SK-N-SH treated with all-trans-retinoic acid at 6 μM for 48 hours (cell line): ENCODE measurements at regions not wholly inside any gene's neighbourhood (a gene's known extent, or its start where the extent isn't known, plus 50 kb on each side); places are given as distances from the start of the nearest gene placed in this dataset.

ENCODE experiments used
- CSDC2 ChIP-seq: fragments of 250-450 bp; sonication (Bioruptor Pico); IDR thresholded peaks from 2 replicates; pipeline ENCODE4 v1.5.0; 2020; ENCODE audit warnings: mild to moderate bottlenecking, moderate library complexity
- GLIS3 ChIP-seq: fragments of 250-450 bp; sonication (Bioruptor Pico); IDR thresholded peaks from 2 replicates; pipeline ENCODE4 v1.5.0; 2020; ENCODE audit warnings: mild to moderate bottlenecking, moderate library complexity
- TOX ChIP-seq: fragments of 250-450 bp; sonication (Bioruptor Pico); IDR thresholded peaks from 2 replicates; pipeline ENCODE4 v1.8.0; 2021; ENCODE audit warnings: mild to moderate bottlenecking, moderate library complexity, borderline replicate concordance
- ZFP30 ChIP-seq: fragments of 450-650 bp; formaldehyde crosslinking; IDR thresholded peaks from 2 replicates; pipeline ENCODE4 v1.5.0; 2022; ENCODE audit warnings: mild to moderate bottlenecking, moderate library complexity
- ZNF565 ChIP-seq: fragments of 450-650 bp; formaldehyde crosslinking; conservative IDR thresholded peaks from 2 replicates; pipeline ENCODE4 v1.5.0; 2020; ENCODE audit warnings: low read depth, mild to moderate bottlenecking, moderate library complexity
- TF ChIP-seq, protein P1 (sequence below): fragments of 250-450 bp; sonication (Bioruptor Pico); IDR thresholded peaks from 2 replicates; pipeline ENCODE4 v1.8.0; 2020; ENCODE audit warnings: mild to moderate bottlenecking, moderate library complexity, borderline replicate concordance
- TF ChIP-seq, protein P2 (sequence below): fragments of 250-450 bp; sonication (Bioruptor Pico); IDR thresholded peaks from 2 replicates; pipeline ENCODE4 v1.5.0; 2020; ENCODE audit warnings: mild to moderate bottlenecking, moderate library complexity
- TF ChIP-seq, protein P3 (sequence below): fragments of 250-450 bp; sonication (Bioruptor Pico); IDR thresholded peaks from 2 replicates; pipeline ENCODE4 v1.5.1; 2020; ENCODE audit warnings: low read depth, mild to moderate bottlenecking, moderate library complexity

DNA sequence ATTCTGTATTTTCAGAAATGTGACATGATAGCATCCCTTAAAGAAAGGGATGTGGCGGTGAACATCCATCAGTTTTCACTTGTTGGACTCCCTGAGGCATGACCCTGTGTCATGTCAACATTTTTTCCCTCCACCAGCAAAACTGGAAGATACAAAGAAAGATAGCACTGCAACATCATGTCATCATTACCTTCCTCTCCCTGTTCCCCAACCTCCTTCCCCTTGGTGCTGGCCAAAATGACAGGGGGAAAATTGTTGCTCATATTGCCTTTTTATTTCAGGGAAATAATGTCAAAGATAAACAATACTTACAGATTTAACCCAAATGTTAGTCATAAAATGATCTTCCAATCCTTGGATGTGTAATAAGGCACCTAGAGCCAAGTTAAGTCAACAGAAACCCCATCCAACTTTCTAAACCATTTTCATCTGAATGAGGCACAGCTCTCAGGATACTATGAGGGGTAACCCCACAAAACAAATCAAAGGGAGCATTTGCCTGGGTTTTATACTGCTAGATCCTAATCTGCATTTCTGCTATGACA is 644.3 kb downstream of the ACTL7B start:
- no peak for TF ChIP-seq TOX
- TF ChIP-seq, protein P1, sequence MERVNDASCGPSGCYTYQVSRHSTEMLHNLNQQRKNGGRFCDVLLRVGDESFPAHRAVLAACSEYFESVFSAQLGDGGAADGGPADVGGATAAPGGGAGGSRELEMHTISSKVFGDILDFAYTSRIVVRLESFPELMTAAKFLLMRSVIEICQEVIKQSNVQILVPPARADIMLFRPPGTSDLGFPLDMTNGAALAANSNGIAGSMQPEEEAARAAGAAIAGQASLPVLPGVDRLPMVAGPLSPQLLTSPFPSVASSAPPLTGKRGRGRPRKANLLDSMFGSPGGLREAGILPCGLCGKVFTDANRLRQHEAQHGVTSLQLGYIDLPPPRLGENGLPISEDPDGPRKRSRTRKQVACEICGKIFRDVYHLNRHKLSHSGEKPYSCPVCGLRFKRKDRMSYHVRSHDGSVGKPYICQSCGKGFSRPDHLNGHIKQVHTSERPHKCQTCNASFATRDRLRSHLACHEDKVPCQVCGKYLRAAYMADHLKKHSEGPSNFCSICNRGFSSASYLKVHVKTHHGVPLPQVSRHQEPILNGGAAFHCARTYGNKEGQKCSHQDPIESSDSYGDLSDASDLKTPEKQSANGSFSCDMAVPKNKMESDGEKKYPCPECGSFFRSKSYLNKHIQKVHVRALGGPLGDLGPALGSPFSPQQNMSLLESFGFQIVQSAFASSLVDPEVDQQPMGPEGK (CRISPR knock-in tag): no peak
- no peak for TF ChIP-seq GLIS3 (CRISPR knock-in tag)
- TF ChIP-seq ZNF565 (CRISPR knock-in tag): no peak
- TF ChIP-seq, protein P2, sequence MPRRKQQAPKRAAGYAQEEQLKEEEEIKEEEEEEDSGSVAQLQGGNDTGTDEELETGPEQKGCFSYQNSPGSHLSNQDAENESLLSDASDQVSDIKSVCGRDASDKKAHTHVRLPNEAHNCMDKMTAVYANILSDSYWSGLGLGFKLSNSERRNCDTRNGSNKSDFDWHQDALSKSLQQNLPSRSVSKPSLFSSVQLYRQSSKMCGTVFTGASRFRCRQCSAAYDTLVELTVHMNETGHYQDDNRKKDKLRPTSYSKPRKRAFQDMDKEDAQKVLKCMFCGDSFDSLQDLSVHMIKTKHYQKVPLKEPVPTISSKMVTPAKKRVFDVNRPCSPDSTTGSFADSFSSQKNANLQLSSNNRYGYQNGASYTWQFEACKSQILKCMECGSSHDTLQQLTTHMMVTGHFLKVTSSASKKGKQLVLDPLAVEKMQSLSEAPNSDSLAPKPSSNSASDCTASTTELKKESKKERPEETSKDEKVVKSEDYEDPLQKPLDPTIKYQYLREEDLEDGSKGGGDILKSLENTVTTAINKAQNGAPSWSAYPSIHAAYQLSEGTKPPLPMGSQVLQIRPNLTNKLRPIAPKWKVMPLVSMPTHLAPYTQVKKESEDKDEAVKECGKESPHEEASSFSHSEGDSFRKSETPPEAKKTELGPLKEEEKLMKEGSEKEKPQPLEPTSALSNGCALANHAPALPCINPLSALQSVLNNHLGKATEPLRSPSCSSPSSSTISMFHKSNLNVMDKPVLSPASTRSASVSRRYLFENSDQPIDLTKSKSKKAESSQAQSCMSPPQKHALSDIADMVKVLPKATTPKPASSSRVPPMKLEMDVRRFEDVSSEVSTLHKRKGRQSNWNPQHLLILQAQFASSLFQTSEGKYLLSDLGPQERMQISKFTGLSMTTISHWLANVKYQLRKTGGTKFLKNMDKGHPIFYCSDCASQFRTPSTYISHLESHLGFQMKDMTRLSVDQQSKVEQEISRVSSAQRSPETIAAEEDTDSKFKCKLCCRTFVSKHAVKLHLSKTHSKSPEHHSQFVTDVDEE (CRISPR knock-in tag): no peak
- no peak for TF ChIP-seq ZFP30 (CRISPR knock-in tag)
- no peak for TF ChIP-seq CSDC2 (CRISPR knock-in tag)
- TF ChIP-seq, protein P3, sequence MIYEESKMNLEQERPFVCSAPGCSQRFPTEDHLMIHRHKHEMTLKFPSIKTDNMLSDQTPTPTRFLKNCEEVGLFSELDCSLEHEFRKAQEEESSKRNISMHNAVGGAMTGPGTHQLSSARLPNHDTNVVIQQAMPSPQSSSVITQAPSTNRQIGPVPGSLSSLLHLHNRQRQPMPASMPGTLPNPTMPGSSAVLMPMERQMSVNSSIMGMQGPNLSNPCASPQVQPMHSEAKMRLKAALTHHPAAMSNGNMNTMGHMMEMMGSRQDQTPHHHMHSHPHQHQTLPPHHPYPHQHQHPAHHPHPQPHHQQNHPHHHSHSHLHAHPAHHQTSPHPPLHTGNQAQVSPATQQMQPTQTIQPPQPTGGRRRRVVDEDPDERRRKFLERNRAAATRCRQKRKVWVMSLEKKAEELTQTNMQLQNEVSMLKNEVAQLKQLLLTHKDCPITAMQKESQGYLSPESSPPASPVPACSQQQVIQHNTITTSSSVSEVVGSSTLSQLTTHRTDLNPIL: no peak
